H9 (cell line): ENCODE measurements at regions not wholly inside any gene's neighbourhood (a gene's known extent, or its start where the extent isn't known, plus 50 kb on each side); places are given as distances from the start of the nearest gene placed in this dataset.

Experiments
- DNase-seq: peaks from one replicate; pipeline ENCODE4 v3.0.0-alpha.2; 2017
- H2AFZ ChIP-seq: one replicate; pipeline ENCODE4 v1.6.1; 2013; ENCODE audit warnings: mild to moderate bottlenecking, low read length, control low read depth, moderate library complexity
- H2AK5ac ChIP-seq: 2 replicates; pipeline ENCODE4 v1.6.1; 2013; ENCODE audit warnings: low read length, control low read depth, mixed read lengths; ENCODE audit not compliant: insufficient read length
- H2BK120ac ChIP-seq: one replicate; pipeline ENCODE4 v1.6.1; 2013; ENCODE audit warnings: low read depth, mild to moderate bottlenecking, low read length, control low read depth, inconsistent platforms; ENCODE audit not compliant: poor library complexity, severe bottlenecking
- H2BK12ac ChIP-seq: 2 replicates; pipeline ENCODE4 v1.6.1; 2013; ENCODE audit warnings: low read length, control low read depth, mixed read lengths, low read depth; ENCODE audit not compliant: insufficient read length
- H2BK15ac ChIP-seq: 2 replicates; pipeline ENCODE4 v1.6.1; 2013; ENCODE audit warnings: low read depth, low read length, control low read depth
- H2BK20ac ChIP-seq: one replicate; pipeline ENCODE4 v1.6.1; 2013; ENCODE audit warnings: low read depth, mild to moderate bottlenecking, low read length, control low read depth, inconsistent platforms; ENCODE audit not compliant: poor library complexity, severe bottlenecking
- H2BK5ac ChIP-seq: 2 replicates; pipeline ENCODE4 v1.6.1; 2013; ENCODE audit warnings: low read length, control low read depth, mixed read lengths; ENCODE audit not compliant: insufficient read length
- H3K14ac ChIP-seq: 2 replicates; pipeline ENCODE4 v1.6.1; 2013; ENCODE audit warnings: low read length, control low read depth; ENCODE audit not compliant: insufficient read depth
- H3K18ac ChIP-seq: 2 replicates; pipeline ENCODE4 v1.6.1; 2013; ENCODE audit warnings: low read depth, mild to moderate bottlenecking, mixed read lengths, low read length, control low read depth; ENCODE audit not compliant: insufficient read length
- H3K23ac ChIP-seq: 2 replicates; pipeline ENCODE4 v1.6.1; 2013; ENCODE audit warnings: low read length, control low read depth, mixed read lengths, low read depth; ENCODE audit not compliant: insufficient read length
- H3K23me2 ChIP-seq: 2 replicates; pipeline ENCODE4 v1.6.1; 2013; ENCODE audit warnings: low read depth, mild to moderate bottlenecking, mixed read lengths, low read length, control low read depth; ENCODE audit not compliant: insufficient read length, poor library complexity, severe bottlenecking
- H3K27ac ChIP-seq: 2 replicates; pipeline ENCODE4 v1.5.1; 2013; ENCODE audit warnings: low read length, control low read depth, mixed read lengths, low read depth; ENCODE audit not compliant: insufficient read length
- H3K27me3 ChIP-seq: 2 replicates; pipeline ENCODE4 v1.6.1; 2013; ENCODE audit warnings: low read length, control low read depth, inconsistent platforms; ENCODE audit not compliant: insufficient read depth
- H3K4ac ChIP-seq: 2 replicates; pipeline ENCODE4 v1.6.1; 2013; ENCODE audit warnings: low read depth, mild to moderate bottlenecking, control low read depth, inconsistent platforms, low read length, moderate library complexity
- H3K4me1 ChIP-seq: 2 replicates; pipeline ENCODE4 v1.6.1; 2013; ENCODE audit warnings: low read length, control low read depth, inconsistent platforms; ENCODE audit not compliant: insufficient read depth
- H3K4me2 ChIP-seq: 2 replicates; pipeline ENCODE4 v1.6.1; 2013; ENCODE audit warnings: low read length, control low read depth, mixed read lengths; ENCODE audit not compliant: insufficient read length, insufficient read depth
- H3K56ac ChIP-seq: 2 replicates; pipeline ENCODE4 v1.6.1; 2013; ENCODE audit warnings: low read depth, mild to moderate bottlenecking, mixed read lengths, low read length, control low read depth; ENCODE audit not compliant: insufficient read length
- H3K79me1 ChIP-seq: 2 replicates; pipeline ENCODE4 v1.6.1; 2013; ENCODE audit warnings: low read depth, mild to moderate bottlenecking, moderate library complexity, low read length, control low read depth, inconsistent platforms; ENCODE audit not compliant: insufficient read depth, poor library complexity, severe bottlenecking
- H3K79me2 ChIP-seq: 2 replicates; pipeline ENCODE4 v1.6.1; 2013; ENCODE audit warnings: low read length, control low read depth, inconsistent platforms; ENCODE audit not compliant: insufficient read depth
- H3K9ac ChIP-seq: 2 replicates; pipeline ENCODE4 v1.6.1; 2013; ENCODE audit warnings: low read length, control low read depth, mixed read lengths; ENCODE audit not compliant: insufficient read length; ENCODE audit errors: extremely low read depth
- H3K9me3 ChIP-seq: one replicate; pipeline ENCODE4 v1.6.1; 2013; ENCODE audit warnings: low read depth, low read length, inconsistent platforms; ENCODE audit not compliant: control insufficient read depth
- H3T11ph ChIP-seq: one replicate; pipeline ENCODE4 v1.6.1; 2013; ENCODE audit warnings: mild to moderate bottlenecking, low read length, control low read depth, inconsistent platforms
- H4K20me1 ChIP-seq: one replicate; pipeline ENCODE4 v1.6.1; 2013; ENCODE audit not compliant: control insufficient read depth, insufficient read length, insufficient read depth
- H4K5ac ChIP-seq: 2 replicates; pipeline ENCODE4 v1.6.1; 2013; ENCODE audit warnings: low read depth, mild to moderate bottlenecking, mixed read lengths, low read length, control low read depth; ENCODE audit not compliant: insufficient read length
- H4K8ac ChIP-seq: replicated peaks from 2 replicates; pipeline ENCODE4 v1.6.1; 2013; ENCODE audit warnings: low read length, control low read depth, mixed read lengths, low read depth; ENCODE audit not compliant: insufficient read length
- H4K91ac ChIP-seq: 2 replicates; pipeline ENCODE4 v1.6.1; 2013; ENCODE audit warnings: low read depth, mild to moderate bottlenecking, moderate library complexity, mixed read lengths, low read length, control low read depth; ENCODE audit not compliant: insufficient read length
- H3K27ac Mint-ChIP-seq, 3 experiments: 2 replicates in 2 of 3; 3 replicates in 1 of 3; pipeline ENCODE4 v1.8.0; 2020 to 2021; ENCODE audit warnings: mixed read lengths in 3 of 3, mild to moderate bottlenecking in 1 of 3, moderate library complexity in 1 of 3
- H3K27me3 Mint-ChIP-seq: 2 replicates; pipeline ENCODE4 v1.8.0; 2021; ENCODE audit warnings: low read depth, mild to moderate bottlenecking, moderate library complexity, mixed read lengths
- H3K36me3 Mint-ChIP-seq, 3 experiments: 2 replicates in 2 of 3; 3 replicates in 1 of 3; pipeline ENCODE4 v1.8.0; 2020 to 2021; ENCODE audit warnings: low read depth in 3 of 3, mixed read lengths in 3 of 3; ENCODE audit not compliant: insufficient read depth in 1 of 3
- H3K4me1 Mint-ChIP-seq, 2 experiments: 2 replicates each; pipeline ENCODE4 v1.8.0; 2020; ENCODE audit warnings: mixed read lengths in 2 of 2
- H3K4me3 Mint-ChIP-seq, 2 experiments: 2 replicates in 1 of 2; 3 replicates in 1 of 2; pipeline ENCODE4 v1.8.0; 2020 to 2021; ENCODE audit warnings: mild to moderate bottlenecking in 2 of 2, mixed read lengths in 2 of 2, moderate library complexity in 1 of 2
- H3K9me3 Mint-ChIP-seq, 2 experiments: 2 replicates in 1 of 2; 3 replicates in 1 of 2; pipeline ENCODE4 v1.8.0; 2020; ENCODE audit warnings: mild to moderate bottlenecking in 2 of 2, mixed read lengths in 2 of 2, moderate library complexity in 1 of 2
- CTCF ChIP-seq: fragments of 200-600 bp; sonication (generic); conservative IDR thresholded peaks from 3 replicates; pipeline ENCODE4 v1.8.0; 2021; ENCODE audit warnings: antibody characterized with exemption, mild to moderate bottlenecking
- WGBS: extraction: QIAGEN DNeasy Blood & Tissue Kit; methylation state at CpG from one replicate; pipeline ENCODE4 v1.1.7; 2013; ENCODE audit warnings: missing lambda C conversion rate, low lambda C conversion rate, mixed read lengths; ENCODE audit not compliant: insufficient read length; ENCODE audit errors: extremely low coverage; 5-methylcytosine and 5-hydroxymethylcytosine counted together

DNA sequence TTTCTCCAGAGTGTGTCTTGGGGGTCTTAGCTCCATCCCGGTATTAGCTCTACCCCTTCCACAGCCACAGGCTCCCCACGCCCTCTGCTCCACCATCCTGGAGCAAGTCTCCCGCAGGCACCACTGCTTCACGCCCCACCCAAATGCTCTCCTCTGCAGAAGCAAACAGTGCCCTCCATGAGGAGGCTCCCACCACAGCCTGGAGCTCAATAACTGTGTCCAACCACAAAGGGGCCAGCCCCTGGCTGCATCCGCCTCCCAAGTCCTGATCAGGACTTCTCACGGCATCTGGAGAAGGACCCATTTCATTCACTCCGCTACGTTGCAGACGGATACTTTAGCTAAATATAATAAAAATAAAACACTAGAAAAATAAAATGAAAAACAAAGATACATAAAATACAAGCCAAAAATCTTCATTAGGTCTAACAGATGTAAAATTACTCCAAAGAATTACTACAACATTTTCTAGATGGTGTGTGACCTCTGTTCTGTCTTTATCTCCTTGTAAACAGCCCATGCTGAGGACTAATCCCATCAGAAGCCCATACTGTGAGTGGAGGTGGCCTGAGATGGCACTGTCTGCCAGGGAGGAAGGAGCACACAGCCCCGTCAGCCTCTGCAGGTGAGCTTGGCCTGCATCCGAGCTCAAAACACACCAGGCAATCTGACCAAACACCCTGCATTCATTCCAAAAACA lies 210.8 kb upstream of the RAB6C start:
- no peak overlapping the region for H3K4me3 Mint-ChIP-seq
- H3K4ac ChIP-seq = no peak overlapping the region
- peak overlapping the region in 1 of 3 experiments; percentile 35; a peak in 1 of 7 replicates for H3K27ac Mint-ChIP-seq
- no peak overlapping the region for H3K9ac ChIP-seq
- H2BK12ac ChIP-seq = no peak overlapping the region
- no peaks in the 10 kb centered on the region for H4K20me1 ChIP-seq
- no peaks in the 10 kb centered on the region for H3K9me3 ChIP-seq
- no peaks in the 10 kb centered on the region for H3K27me3 ChIP-seq
- H3K23me2 ChIP-seq = no peaks in the 10 kb centered on the region
- H3K56ac ChIP-seq = no peak overlapping the region
- H3K4me1 ChIP-seq = no peaks in the 10 kb centered on the region
- H3K27me3 Mint-ChIP-seq = peaks cover 9% of the 10 kb centered on the region
- H3K4me1 Mint-ChIP-seq = peaks cover 2 to 11% of the 10 kb centered on the region in 2 experiments; a peak in 3 of 4 replicates
- H3T11ph ChIP-seq = no peak overlapping the region
- H4K5ac ChIP-seq = no peak overlapping the region
- no peak overlapping the region for H4K8ac ChIP-seq
- H3K27ac ChIP-seq = no peak overlapping the region
- H2BK15ac ChIP-seq = no peak overlapping the region
- H3K79me2 ChIP-seq = no peaks in the 10 kb centered on the region
- TF ChIP-seq CTCF = no peak
- H2BK5ac ChIP-seq = no peak overlapping the region
- no peak overlapping the region for H3K18ac ChIP-seq
- H3K36me3 Mint-ChIP-seq = peaks cover 0 to 4% (median 0%) of the 10 kb centered on the region in 3 experiments; a peak in 1 of 7 replicates
- no CpG with 5 or more reads among the region's 11 CpGs for WGBS
- H4K91ac ChIP-seq = no peak overlapping the region
- H2BK20ac ChIP-seq = no peak overlapping the region
- no peak overlapping the region for H2BK120ac ChIP-seq
- H3K79me1 ChIP-seq = no peaks in the 10 kb centered on the region
- no peak overlapping the region for H3K23ac ChIP-seq
- no peak overlapping the region for H3K4me2 ChIP-seq
- peaks cover 0 to 6% of the 10 kb centered on the region in 2 experiments; a peak in 1 of 5 replicates for H3K9me3 Mint-ChIP-seq
- H2AFZ ChIP-seq = no peak overlapping the region
- H3K14ac ChIP-seq = no peak overlapping the region
- no peak overlapping the region for H2AK5ac ChIP-seq
- no peak for DNase-seq
